Inflammatory macrophage treated with lipopolysaccharide for 1 hour (primary cell): ENCODE measurements at regions not wholly inside any gene's neighbourhood (a gene's known extent, or its start where the extent isn't known, plus 50 kb on each side); places are given as distances from the start of the nearest gene placed in this dataset.

ENCODE experiments used
- DNase-seq, 2 donors: peaks; one replicate each; pipeline ENCODE4 v3.0.0-alpha.2; 2020 to 2022

- DNase-seq, result no peak
These were observed 245.8 kb upstream of the EPHA4 start for GRCh38 chr2:221817878-221818277.

GRCh38 chr2:221817052-221817451, 244.9 kb upstream of the EPHA4 start:
- DNase-seq, result no peak

GRCh38 chr2:221816566-221816965, 244.5 kb upstream of the EPHA4 start:
- no peak for DNase-seq

DNA sequence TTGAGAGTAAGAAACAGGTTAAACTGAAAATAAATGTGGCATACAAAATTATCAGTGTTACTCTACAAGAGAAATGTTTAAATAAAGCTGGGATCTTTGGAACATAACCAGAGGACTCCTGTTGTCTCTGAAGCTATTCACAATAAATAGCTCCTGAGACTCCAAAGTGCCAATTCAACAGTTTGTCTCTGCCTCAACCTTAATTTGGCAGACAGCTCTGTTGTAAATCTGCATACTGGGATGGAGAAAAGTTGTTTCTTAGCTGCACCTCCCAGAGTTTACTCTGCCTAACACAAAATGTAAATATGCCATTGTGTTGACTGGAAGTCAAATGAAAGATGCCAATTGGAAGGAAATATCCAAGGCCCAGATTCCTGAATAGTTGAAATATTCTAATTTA, 238.5 kb upstream of the EPHA4 start:
- DNase-seq, result no peak

GRCh38 chr2:221810245-221810644, 238.1 kb upstream of the EPHA4 start:
- DNase-seq, result no peak

DNA sequence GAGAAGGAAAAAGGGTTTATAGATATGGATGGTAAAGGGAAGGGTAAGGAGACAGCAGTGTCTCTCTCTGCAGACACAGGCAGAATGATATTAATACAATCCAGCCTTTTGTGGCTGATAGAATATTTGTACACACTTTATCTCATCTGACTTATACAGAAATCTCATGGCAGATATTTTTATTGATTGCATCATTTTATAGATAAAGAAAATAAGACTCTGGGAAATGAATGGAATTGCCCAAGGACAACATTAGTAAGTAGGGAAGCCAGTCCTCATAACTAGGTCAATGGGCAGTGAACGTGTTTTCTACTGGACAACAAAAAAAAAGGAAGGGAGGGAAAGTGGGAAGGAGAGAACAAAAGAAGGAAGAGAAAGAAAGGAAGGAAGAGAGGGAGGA, 236.4 kb upstream of the EPHA4 start:
- DNase-seq, result no peak

DNA sequence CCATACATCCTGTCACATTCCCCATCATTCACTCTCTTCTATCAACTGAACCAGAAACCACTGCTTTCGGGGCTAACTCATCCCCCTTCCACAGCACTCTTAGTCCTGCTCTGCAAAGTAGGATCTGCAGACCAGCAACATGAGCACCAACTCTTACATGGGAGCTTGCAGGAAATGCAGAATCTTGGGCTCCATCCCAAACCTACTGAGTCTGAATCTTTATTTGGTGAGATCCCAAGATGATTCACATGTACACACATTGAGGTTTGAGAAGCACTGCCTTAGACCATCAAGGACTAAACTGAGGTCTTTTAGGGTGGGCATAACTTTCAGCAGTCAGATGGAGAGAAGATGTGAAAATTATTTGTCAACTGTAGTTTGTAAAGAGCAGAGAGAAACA, 235.6 kb upstream of the EPHA4 start:
- no peak for DNase-seq

- DNase-seq, result no peak
These were observed 230.0 kb upstream of the EPHA4 start for GRCh38 chr2:221802089-221802488.

DNA sequence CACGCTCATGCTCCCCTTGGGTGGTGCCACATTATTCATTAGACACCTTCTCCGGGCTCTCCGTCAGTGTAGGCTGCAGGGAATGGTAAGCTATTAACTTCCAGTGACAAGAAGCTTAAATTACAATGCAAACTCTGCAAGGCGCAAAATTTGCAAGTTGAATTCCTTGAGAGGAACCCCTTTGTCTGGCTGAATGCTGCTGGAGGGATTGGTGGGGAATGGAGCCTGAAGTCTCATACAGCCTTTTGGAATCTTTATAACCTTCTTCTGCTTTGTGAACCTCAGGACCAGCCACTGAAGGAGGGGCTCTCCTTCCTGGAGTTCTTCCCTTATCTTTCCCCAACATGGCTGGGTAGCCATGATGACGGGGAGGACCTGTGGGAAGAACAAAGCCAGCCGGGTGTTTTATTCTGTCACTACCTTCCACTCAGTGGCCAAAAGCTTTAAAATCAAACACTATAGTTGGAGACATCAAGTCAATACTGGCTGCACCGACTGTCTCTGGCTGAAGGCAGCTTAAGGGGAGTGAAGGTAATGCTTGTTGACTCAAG, 220.9 kb upstream of the EPHA4 start:
- DNase-seq, result no peak

DNA sequence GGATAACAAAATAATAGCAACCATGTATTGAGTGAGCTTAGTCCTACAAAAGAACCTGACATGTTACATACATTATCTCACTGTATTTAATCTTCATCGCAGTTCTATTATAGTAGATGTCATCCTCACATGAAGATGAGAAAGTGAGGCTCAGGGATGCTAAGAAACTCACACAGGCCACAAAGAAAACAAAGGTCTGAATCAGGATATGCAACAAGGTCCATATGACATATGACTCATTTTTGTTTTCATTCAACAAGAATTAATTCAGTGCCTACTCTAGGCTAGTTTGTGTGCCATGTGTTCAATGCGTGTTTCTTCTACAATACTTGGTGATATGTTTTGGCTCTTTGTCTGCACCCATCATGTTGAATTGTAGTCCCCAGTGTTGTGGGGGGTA, 219.7 kb upstream of the EPHA4 start:
- no peak for DNase-seq

GRCh38 chr2:221787561-221787960, 215.5 kb upstream of the EPHA4 start:
- no peak for DNase-seq

DNA sequence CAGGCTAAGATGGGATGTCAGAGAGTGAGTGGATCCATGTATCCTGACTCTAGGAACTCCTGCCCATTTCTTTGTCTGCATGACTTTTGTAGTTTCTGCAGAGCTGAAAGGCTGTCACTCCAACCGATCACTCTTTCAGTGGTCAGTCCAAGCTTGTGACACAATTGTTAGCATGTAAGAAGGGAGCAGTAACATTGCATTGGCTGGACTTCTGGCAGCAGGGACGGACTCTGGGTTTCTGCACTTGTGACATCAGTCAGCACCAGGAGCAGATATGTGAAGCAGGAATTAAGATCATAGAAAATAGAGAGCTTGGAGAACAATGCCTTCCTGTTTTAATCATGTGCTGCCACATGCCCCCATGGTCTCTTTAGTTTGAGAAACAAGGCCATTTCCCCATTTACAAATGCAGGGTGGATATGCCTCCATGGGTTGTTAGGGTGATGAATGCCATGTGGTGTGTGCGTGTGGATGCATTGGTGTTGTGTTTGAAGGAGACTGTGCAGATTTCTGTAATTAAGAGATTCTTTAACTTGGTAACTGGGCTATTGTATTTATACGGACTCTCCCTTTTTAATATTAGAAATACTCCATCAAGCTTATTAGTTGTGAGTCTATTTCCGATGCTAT, 214.3 kb upstream of the EPHA4 start:
- DNase-seq, result no peak

- DNase-seq, result no peak
These were observed 208.2 kb upstream of the EPHA4 start for GRCh38 chr2:221780281-221780688.

- no peak for DNase-seq
These were observed 207.5 kb upstream of the EPHA4 start for GRCh38 chr2:221779614-221780067.

DNA sequence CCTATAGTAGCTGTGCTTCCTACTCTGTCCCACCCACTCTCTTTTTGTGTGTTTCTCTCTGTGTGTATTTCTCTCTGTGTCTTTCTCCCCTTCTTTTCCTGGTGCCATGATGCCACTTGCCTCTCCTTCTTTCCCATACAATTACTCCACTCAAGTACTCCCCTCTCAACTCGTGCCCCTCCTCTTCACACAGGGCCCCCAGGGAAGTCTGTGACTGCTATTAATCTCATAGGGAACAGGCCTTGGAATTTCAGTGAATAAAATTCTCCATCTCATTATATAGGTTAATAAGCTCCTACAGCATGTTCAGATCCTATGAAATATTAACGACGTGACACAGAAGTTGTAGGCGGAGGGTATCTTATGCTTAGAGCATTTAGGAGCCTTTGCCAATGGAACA, 205.9 kb upstream of the EPHA4 start:
- DNase-seq, result no peak

- no peak for DNase-seq
These were observed 205.0 kb upstream of the EPHA4 start for GRCh38 chr2:221777119-221777518.

DNA sequence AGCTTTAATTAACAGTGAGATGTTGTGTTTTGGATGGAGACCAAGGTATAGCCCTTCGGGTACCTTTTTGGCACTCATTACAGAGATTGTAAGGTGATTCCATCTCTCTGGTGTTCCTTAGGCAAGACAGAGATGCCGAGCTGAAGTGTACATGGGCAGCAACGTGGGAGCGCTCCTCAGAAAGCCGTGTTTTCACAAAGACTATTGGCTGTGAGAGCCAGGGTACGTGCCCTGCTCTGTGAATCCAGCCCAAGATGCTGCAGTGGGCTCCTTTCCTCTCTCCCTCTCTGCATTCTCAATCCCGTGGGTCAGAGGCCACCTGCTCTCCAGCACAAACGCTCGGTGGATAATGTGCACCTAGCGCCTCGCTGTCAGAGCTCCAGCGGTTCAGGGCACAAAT, 203.0 kb upstream of the EPHA4 start:
- DNase-seq, result no peak

GRCh38 chr2:221774136-221774535, 202.0 kb upstream of the EPHA4 start:
- no peak for DNase-seq

DNA sequence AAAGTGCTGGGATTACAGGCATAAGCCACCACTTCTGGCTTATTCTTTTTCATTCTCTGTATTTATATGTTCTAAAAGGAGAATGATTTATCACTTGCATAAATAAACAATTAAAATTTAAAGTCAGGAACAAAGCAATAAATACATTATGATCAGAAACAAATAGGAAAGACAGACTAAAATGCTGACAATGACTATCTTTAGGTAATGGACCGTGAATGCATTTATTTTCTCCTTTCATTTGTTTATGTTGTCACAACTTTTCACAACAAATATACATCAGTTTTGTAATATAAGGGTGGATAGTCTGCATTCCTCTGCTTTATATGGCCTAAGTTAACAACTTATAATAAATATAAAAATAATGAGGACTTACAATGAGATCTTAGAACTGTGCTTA, 199.2 kb upstream of the EPHA4 start:
- DNase-seq, result no peak

DNA sequence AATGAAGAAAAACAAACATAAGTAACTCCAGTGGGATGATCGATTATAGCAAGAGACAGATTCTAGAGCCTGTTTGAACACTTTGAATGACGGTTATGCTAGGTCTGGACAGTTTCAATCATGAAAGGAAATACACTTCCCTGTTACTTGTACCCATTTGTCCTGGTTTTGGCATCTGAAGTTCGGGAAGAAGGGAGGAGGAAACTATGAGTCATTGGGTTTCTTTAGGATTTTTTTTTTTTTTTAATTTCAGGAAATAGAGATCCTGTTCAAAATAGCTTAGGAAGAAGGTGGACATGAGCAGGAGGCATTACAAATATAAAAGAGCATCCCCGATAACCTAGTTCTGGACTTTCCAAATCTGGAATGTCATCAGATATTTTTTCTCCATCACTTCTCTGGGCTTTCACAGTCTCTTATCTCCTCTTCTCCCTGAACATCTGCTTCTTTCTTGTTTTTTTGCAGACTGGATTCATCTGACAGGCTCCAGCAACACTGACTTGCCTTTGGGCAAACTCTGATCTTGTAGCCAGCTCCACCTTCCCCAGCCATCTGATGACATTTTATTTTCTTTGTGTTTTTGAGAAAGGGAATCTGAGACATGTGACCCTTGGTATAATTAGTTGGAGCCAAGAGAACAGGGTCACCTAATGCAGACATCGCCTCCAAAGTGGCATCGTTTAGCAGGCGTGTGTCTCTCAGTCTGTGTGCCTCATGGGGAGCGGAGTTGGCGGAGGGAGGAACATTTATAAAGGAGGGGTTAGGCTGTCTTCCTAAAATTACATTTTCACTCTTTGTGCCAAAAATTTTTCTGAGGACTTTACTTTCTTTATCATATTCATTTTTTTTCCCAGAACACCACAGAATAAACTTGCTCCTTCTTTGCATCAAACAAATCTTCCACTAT, 195.3 kb upstream of the EPHA4 start:
- DNase-seq, result no peak

DNA sequence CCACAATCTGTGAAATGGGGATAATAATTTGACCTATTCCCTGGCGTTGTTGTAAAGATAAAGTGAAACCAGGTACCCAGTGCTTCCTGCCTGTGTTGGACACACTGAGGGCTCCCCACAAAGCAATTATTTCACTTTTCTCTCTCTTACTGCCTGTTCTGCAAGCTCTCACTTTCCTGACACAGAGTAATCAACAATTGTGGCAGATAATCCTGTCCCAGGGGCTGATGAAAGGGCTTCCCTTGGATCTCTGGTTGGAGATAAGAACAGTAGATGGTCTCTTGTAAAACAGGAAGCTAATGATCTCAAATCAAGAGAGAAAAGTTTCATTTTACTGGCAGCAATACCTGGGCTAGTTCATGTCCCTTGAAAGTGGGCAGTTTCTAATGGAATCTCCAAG, 190.4 kb upstream of the EPHA4 start:
- DNase-seq, result no peak

DNA sequence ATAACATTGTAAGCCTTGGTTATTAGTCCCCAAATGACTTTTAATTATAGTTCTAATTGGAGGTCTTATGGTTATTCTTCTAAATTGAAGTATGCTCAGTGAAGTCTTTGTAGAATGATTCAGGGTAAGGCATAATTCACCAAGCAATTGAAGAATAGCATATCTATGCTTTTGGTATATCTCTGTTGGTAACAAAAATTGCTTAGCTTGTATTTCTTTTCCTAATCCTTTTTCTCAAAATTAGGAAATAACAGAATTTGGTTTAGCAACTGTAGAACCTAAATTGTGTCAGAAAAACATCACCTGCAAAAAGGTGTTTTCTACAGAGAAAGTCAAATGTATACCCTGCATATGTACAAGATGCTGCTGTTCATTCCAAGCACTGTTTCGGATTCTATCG, 189.2 kb upstream of the EPHA4 start:
- DNase-seq, result no peak

DNA sequence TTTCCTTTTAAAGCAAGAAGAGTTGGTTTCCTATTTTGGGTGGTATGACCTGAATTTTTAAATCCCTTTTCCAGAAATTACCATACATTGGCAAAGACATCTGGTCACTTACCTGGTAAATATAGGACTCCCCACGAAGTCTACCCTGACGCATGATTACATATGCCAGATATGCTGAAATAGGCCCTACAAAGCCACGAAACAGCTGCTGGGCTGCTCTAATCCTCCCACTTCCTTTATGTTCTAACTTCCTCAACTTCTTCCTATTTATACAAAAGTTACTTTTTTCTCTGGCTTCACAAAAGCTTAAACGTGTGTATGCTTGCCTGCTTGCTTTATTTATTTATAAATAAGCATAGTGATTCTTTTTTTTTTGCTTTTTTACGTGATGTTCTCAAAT, 186.0 kb upstream of the EPHA4 start:
- no peak for DNase-seq

DNA sequence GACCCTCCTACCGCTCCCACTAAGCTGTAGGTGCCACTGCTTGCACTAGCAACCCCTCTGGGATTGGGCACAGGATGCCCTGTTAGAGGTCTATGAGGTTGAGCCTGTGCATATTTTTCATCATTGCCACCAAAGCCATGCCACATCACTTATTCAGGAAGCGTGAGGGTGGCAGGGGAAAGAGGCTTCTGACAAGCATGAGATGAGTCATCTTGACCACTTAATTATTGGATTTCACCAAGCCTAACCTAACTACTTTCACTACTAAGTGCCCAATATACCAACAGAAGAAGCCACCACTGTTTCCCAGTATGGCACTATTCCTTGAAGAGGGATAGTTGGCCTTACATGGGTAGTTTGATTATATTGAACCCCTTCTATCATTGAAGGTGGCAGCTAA, 181.3 kb upstream of the EPHA4 start:
- no peak for DNase-seq
